ENCODE measurements at regions not wholly inside any gene's neighbourhood (a gene's known extent, or its start where the extent isn't known, plus 50 kb on each side); places are given as distances from the start of the nearest gene placed in this dataset.
A peak's percentile ranks its signal among the peaks of the same experiment; 100 is the strongest.
"Not testable (repeated sequence)": the region's sequence is repeated elsewhere in the genome, so short reads cannot be mapped to it uniquely, and the experiment has no call there.

DNA sequence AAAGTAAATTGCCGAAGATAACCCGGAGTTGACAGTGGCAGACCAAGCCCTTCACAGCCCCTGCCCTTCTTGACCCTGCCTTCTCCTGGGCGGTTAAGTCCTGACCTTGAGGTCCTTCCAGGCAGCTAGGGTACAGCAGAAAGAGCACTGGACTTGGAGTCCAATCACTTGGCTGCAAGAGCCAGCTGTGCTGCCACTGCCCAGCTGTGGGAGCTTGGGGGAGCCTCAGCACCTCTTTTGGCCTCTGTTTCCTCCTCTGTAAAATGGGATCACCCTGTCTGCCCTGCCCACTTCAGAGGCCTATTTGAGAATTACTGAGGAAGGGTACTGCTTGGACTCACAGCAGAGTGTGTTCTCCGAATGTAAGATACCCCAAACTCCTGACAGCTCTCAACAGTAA lies 66.2 kb upstream of the SMAD6 start:
- no peak for DNase-seq (ENCODE audit: low spot score)

DNA sequence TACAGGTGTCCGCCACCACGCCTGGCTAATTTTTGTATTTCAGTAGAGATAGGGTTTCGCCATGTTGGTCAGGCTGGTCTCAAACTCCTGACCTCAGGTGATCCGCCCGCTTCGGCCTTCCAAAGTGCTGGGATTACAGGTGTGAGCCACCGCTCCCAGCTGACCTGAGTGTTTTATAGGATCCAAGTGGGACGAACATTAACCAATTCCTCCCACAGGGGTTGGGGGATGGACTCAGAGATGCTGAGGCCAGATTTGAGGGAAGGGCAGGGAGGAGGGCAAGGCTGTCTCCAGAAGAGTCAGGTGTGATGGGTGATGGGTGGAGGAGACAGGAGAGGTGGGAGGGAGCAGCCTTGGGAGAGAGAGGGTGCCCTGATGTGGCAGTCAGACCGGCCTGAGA lies 65.0 kb upstream of the SMAD6 start:
- DNase-seq (ENCODE audit: low spot score), result not testable (repeated sequence)

DNA sequence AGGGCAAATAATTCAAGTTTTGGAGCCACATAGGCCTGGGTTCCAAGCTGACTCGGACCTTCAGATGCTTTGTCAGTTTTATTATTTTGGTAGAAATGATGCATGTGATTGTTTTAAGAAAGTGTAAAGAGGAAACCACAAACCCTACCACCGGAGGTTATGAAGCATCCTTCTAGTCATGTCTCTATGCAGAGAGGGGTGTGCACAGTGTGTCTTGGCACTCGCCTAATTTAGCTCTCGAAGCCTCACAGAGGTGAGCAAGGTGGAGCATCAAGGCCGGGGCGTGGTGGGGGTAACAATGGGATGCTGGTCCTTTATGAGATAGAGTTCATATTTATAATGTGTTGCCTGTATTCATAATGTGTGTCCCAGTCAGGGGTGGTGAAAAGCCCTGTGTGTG lies 63.7 kb upstream of the SMAD6 start:
- no peak for DNase-seq (ENCODE audit: low spot score)

- DNase-seq (ENCODE audit: low spot score), result no peak
These were observed 60.3 kb upstream of the SMAD6 start for GRCh38 chr15:66641485-66642315.

DNA sequence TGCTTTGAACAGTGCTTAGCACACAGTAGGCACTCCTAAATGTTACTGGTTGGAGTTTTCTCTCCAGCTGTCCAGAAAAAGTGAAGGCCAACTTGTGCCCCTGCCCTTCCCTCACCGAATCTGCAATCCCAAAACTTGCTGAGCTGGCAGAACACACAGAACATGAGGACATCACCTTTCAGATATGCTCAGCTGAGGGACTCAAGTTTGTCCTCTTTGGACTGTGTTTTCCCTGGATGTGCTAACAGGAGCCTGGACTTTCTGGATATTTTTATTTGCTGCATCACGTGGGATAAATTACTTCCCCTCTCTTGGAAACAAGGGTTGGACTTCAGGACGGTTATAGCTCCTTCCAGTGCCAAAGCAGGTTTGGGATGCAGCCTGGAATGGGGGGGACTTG lies 59.5 kb upstream of the SMAD6 start:
- DNase-seq (ENCODE audit: low spot score), result no peak

DNA sequence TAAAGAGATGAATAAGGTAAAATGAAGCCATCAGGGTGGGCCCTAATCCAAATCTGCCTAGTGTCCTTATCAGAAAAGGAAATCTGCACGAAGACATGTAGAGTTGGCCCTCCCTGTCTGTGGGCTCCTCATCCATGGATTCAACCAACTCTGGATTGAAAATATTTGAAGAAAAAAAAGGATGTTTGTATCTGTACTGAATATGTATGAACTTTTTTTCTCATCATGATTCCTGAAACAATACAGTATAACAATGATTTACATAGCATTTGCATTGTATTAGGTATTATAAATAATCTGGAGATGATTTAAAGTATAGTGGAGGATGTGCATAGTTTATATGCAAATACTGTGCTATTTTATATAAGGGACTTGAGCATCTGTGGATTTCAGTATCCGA lies 59.0 kb upstream of the SMAD6 start:
- no peak for DNase-seq (ENCODE audit: low spot score)

DNA sequence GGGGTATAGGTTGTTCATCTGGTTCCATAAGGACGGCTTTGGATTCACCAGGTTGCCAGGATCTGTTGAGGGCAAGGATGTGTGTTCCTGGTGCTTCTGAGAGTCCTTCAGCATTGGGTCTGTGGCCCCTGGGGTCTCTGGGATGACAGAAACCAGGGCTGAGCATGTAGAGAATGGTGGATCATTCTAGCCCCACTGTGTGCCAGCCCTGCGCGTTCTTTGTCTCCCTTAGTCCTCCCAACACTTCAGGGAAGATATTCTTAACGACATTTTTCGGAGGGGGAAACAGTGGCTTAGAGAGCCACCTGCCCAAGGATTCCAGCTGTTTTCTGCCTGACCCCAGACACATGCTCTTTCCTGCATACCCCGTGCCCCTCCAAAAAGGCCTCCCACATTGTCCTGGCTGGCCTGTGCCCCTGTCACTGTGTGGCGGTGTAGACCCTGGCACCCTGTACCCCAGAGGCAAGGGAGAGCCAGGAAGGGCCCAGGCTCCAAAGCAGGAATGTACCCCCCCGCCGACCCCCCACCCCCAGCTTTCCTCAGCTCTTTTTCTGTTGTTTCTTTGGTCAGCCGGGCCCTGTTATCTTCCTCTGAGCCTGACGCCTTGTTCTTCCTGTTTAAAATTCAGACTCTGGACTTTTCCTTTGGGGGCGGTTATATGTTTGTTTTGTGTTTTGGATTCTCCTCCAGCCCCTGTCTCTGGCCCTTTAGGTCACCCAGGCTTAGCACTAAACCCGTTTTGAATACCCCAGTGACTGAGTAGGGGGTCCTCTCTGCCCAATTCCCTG lies 57.8 kb upstream of the SMAD6 start:
- DNase-seq (ENCODE audit: low spot score), result no peak

GRCh38 chr15:66644869-66645268 lies 57.2 kb upstream of the SMAD6 start:
- DNase-seq (ENCODE audit: low spot score), result no peak

- peak; percentile 71 for DNase-seq (ENCODE audit: low spot score)
These were observed 55.7 kb upstream of the SMAD6 start for GRCh38 chr15:66646308-66646707.

DNA sequence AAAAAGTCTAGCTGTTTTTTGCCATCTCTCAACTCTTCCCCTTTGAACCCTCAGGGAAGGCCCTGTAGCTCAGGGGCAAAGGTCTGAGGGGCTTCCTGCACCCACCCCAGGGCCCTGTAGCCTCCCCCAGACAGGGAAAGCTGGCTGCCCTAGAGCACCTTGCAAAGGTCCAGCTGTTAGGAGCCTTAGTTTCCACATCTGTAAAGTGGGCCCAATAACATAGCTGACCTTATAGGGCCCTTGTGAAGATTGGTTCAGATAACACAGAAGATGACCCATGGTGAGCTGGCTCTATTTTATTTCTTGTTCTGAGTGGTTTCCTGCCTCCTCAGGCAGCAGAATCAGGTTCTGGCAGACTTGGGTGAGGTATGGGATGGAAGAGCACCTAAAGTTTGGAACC lies 55.2 kb upstream of the SMAD6 start:
- DNase-seq (ENCODE audit: low spot score), result no peak

- DNase-seq (ENCODE audit: low spot score), result no peak
These were observed 54.7 kb upstream of the SMAD6 start for GRCh38 chr15:66647358-66647757.

- no peak for DNase-seq (ENCODE audit: low spot score)
These were observed 53.4 kb upstream of the SMAD6 start for GRCh38 chr15:66648588-66648987.

GRCh38 chr15:66649235-66649984 lies 52.6 kb upstream of the SMAD6 start:
- DNase-seq (ENCODE audit: low spot score), result no peak

GRCh38 chr15:66650433-66650832 lies 51.6 kb upstream of the SMAD6 start:
- DNase-seq (ENCODE audit: low spot score), result no peak

DNA sequence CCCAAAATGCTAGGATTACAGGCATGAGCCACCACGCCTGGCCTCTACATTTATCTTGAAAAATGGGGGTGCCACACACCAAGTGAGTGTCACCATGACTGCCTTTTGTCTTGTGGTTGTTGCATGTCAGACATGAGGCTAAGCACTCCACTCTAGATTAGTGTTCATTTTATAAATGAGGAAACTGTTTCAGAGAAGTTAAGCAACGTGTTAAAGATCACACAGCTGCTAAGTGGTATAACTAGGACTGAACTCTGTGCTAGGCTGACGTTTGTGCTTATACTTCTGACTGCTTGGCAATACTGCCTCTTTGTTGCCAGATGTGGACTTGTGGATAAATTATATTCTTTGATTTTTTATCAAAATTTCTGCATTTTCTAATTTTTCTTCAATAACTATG lies 50.8 kb upstream of the SMAD6 start:
- DNase-seq (ENCODE audit: low spot score), result no peak

DNA sequence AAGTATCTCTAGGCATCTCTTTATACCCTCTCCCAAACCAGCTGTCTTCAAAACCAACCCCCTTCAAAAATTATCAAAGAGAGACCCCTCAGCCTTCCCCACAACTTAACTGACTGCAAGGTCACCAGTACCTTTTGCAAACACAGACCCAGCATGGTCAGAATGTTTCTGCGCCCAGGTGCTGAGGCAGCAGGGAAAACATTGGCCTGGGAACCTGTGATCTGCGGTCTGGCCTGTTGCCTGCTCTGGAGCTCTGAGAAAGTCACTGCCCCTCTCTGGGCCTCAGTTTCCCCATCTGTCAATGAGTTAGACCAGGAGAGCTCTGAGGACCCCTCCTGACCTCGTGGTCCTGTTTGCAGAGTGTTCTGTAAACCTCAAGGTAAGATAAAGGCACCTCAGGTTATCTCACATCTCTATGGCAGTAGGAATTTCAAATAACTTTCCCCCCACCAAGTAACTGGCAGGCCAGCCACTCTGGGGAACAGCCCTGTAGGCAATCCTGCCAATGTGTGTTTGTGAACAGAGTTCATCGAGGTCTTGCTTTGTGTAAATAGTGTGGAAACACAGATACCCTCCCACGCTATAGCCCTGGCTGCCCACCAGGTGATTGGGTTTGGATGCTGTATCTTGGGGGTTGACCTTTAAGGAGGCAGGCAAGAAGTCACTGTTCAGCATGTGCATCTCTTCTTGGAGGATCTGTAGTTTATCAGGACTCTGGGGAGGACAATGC lies 50.0 kb upstream of the SMAD6 start:
- DNase-seq (ENCODE audit: low spot score), result no peak

Measured in SW480 (cell line).